Activated CD8-positive, alpha-beta memory T cell treated with anti-CD3 and anti-CD28 coated beads for 36 hours (primary cell): ENCODE measurements at regions not wholly inside any gene's neighbourhood (a gene's known extent, or its start where the extent isn't known, plus 50 kb on each side); places are given as distances from the start of the nearest gene placed in this dataset.
"Not testable (repeated sequence)": the region's sequence is repeated elsewhere in the genome, so short reads cannot be mapped to it uniquely, and the experiment has no call there.

ENCODE experiments used
- CTCF ChIA-PET: fragments of 350-600 bp; sonication (Branson Sonifier 250); formaldehyde crosslinking; loops from one replicate; lab custom pipeline; 2021; ENCODE audit warnings: antibody characterized with exemption; lab: Charles Lee
- POLR2A ChIA-PET: fragments of 350-600 bp; sonication (Branson Sonifier 250); formaldehyde crosslinking; loops from one replicate; lab custom pipeline; 2021; ENCODE audit warnings: antibody characterized with exemption; lab: Charles Lee

- CTCF ChIA-PET = no interaction called here
- POLR2A ChIA-PET = no interaction called here
These were observed 682.1 kb downstream of the MECOM start for GRCh38 chr3:168981396-168981795.

- CTCF ChIA-PET = no interaction called here
- POLR2A ChIA-PET = no interaction called here
These were observed 685.7 kb downstream of the MECOM start for GRCh38 chr3:168977716-168978374.

GRCh38 chr3:168976969-168977368 lies 686.5 kb downstream of the MECOM start:
- CTCF ChIA-PET = no interaction called here
- POLR2A ChIA-PET = no interaction called here

- CTCF ChIA-PET = no interaction called here
- POLR2A ChIA-PET = no interaction called here
These were observed 687.9 kb downstream of the MECOM start for GRCh38 chr3:168975576-168975975.

GRCh38 chr3:168974617-168975403 lies 688.7 kb downstream of the MECOM start:
- POLR2A ChIA-PET = no interaction called here

GRCh38 chr3:168973897-168974296 lies 689.6 kb downstream of the MECOM start:
- POLR2A ChIA-PET = no interaction called here
- CTCF ChIA-PET = no interaction called here

More at GRCh38 chr3:168974617-168975403, 688.7 kb downstream of the MECOM start:
- CTCF ChIA-PET = no interaction called here

- POLR2A ChIA-PET = no interaction called here
- CTCF ChIA-PET = no interaction called here
These were observed 690.3 kb downstream of the MECOM start for GRCh38 chr3:168973206-168973605.

GRCh38 chr3:168968609-168969008 lies 694.9 kb downstream of the MECOM start:
- POLR2A ChIA-PET = no interaction called here
- CTCF ChIA-PET = no interaction called here

- ChIA-PET CTCF (no interaction called here), POLR2A (no interaction called here)
These were observed 698.8 kb downstream of the MECOM start for GRCh38 chr3:168964736-168965135.

- CTCF ChIA-PET = no interaction called here
- POLR2A ChIA-PET = no interaction called here
These were observed 702.2 kb downstream of the MECOM start for GRCh38 chr3:168961271-168961670.

- POLR2A ChIA-PET = no interaction called here
- CTCF ChIA-PET = no interaction called here
These were observed 703.8 kb downstream of the MECOM start for GRCh38 chr3:168959731-168960130.

GRCh38 chr3:168958466-168958865 lies 705.0 kb downstream of the MECOM start:
- ChIA-PET CTCF (no interaction called here), POLR2A (no interaction called here)

GRCh38 chr3:168956076-168956475 lies 707.4 kb downstream of the MECOM start:
- ChIA-PET CTCF (no interaction called here), POLR2A (no interaction called here)

- ChIA-PET CTCF (no interaction called here), POLR2A (no interaction called here)
These were observed 711.0 kb downstream of the MECOM start for GRCh38 chr3:168952551-168952950.

GRCh38 chr3:168951884-168952283 lies 711.6 kb downstream of the MECOM start:
- ChIA-PET CTCF (no interaction called here), POLR2A (no interaction called here)

- CTCF ChIA-PET = no interaction called here
- POLR2A ChIA-PET = no interaction called here
These were observed 712.1 kb downstream of the MECOM start for GRCh38 chr3:168951368-168951767.

GRCh38 chr3:168950622-168951021 lies 712.9 kb downstream of the MECOM start:
- ChIA-PET POLR2A (no interaction called here), CTCF (no interaction called here)

- POLR2A ChIA-PET = no interaction called here
- CTCF ChIA-PET = no interaction called here
These were observed 723.8 kb downstream of the MECOM start for GRCh38 chr3:168939651-168940238.

- CTCF ChIA-PET = no interaction called here
- POLR2A ChIA-PET = no interaction called here
These were observed 729.9 kb downstream of the MECOM start for GRCh38 chr3:168933614-168934013.

- POLR2A ChIA-PET, CTCF ChIA-PET: not testable (repeated sequence)
These were observed 733.5 kb downstream of the MECOM start for GRCh38 chr3:168929997-168930396.

GRCh38 chr3:168926426-168926825 lies 737.1 kb downstream of the MECOM start:
- POLR2A ChIA-PET = no interaction called here
- CTCF ChIA-PET = no interaction called here
